Stomach (tissue), 4 donors: ENCODE measurements at regions not wholly inside any gene's neighbourhood (a gene's known extent, or its start where the extent isn't known, plus 50 kb on each side); places are given as distances from the start of the nearest gene placed in this dataset.

Experiments used
- EP300 ChIP-seq: sonication (generic); formaldehyde crosslinking; IDR thresholded peaks from one replicate; pipeline ENCODE4 v1.6.1; 2017; ENCODE audit warnings: antibody characterized with exemption
- POLR2A ChIP-seq, 4 donors: fragments of 450-650 bp; IDR thresholded peaks; one replicate each; pipeline ENCODE4 v1.6.1; 2016; ENCODE audit warnings: antibody characterized with exemption in 4 of 4, control low read depth in 2 of 4, mild to moderate bottlenecking in 1 of 4, moderate library complexity in 1 of 4
- POLR2AphosphoS5 ChIP-seq, 3 donors: sonication (generic); formaldehyde crosslinking; IDR thresholded peaks; one replicate each; pipeline ENCODE4 v1.6.1; 2016; ENCODE audit warnings: antibody characterized with exemption in 3 of 3
- TF ChIP-seq, protein P1 (sequence below), 7 experiments: fragments of 450-650 bp in 4 of 7; fragments of 200-600 bp in 3 of 7; sonication (generic) in 3 of 7; IDR thresholded peaks; one replicate each; pipeline ENCODE4 v1.5.1; 2016 to 2019; ENCODE audit warnings: antibody characterized with exemption in 7 of 7, control low read depth in 2 of 7, mild to moderate bottlenecking in 1 of 7

DNA sequence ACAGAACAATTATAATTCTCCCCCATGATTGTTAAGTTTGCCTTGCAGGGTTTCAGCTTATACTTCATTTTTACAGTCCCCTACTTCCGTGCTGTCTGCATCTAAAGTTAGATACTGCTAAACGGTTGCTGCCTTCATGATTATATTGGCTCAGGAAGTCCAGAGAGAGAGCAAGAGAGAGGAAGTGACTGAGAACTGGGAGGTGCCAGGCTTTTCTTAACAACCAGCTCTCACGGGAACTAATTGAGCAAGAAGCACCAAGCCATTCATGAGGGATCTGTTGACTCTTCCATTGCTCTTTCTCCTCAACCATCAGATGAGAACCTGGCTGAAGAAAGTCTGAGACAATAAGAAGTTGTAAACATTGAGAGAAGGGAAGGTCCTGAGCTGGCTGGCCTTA is 125.5 kb upstream of the SIX2 start:
- TF ChIP-seq, protein P1, sequence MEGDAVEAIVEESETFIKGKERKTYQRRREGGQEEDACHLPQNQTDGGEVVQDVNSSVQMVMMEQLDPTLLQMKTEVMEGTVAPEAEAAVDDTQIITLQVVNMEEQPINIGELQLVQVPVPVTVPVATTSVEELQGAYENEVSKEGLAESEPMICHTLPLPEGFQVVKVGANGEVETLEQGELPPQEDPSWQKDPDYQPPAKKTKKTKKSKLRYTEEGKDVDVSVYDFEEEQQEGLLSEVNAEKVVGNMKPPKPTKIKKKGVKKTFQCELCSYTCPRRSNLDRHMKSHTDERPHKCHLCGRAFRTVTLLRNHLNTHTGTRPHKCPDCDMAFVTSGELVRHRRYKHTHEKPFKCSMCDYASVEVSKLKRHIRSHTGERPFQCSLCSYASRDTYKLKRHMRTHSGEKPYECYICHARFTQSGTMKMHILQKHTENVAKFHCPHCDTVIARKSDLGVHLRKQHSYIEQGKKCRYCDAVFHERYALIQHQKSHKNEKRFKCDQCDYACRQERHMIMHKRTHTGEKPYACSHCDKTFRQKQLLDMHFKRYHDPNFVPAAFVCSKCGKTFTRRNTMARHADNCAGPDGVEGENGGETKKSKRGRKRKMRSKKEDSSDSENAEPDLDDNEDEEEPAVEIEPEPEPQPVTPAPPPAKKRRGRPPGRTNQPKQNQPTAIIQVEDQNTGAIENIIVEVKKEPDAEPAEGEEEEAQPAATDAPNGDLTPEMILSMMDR (IDR thresholded peaks at IDR 0.05): no peak
- TF ChIP-seq POLR2A (IDR thresholded peaks at IDR 0.05): no peak
- TF ChIP-seq POLR2AphosphoS5 (IDR thresholded peaks at IDR 0.05): no peak
- TF ChIP-seq EP300: no peak
